SK-N-SH (cell line): ENCODE measurements at regions not wholly inside any gene's neighbourhood (a gene's known extent, or its start where the extent isn't known, plus 50 kb on each side); places are given as distances from the start of the nearest gene placed in this dataset.

Source experiments
- CTCF ChIA-PET: fragments of 300-600, 350-600 bp; formaldehyde crosslinking; extraction: SDS; loops from one replicate; lab custom pipeline; 2021; lab: Yijun Ruan, JAX
- POLR2A ChIA-PET: fragments of 350-600 bp; sonication (Branson Sonifier 250); formaldehyde crosslinking; extraction: SDS; loops from one replicate; lab custom pipeline; 2020; ENCODE audit warnings: antibody characterized with exemption, inconsistent platforms; lab: Yijun Ruan, JAX
- DNase-seq: peaks from one replicate; pipeline ENCODE4 v3.0.0; 2012
- H2AFZ ChIP-seq: fragments of 200-600 bp; sonication (generic); 2 replicates; pipeline ENCODE4 v1.8.1; 2016; ENCODE audit warnings: antibody characterized with exemption, mild to moderate bottlenecking, low read depth
- H3F3A ChIP-seq: fragments of 200-600 bp; sonication (generic); replicated peaks from 2 replicates; pipeline ENCODE3; 2016; ENCODE audit warnings: antibody characterized with exemption, mild to moderate bottlenecking; ENCODE audit not compliant: insufficient read depth
- H3K27ac ChIP-seq, 2 experiments: fragments of 200-500 bp in 1 of 2; fragments of 200-600 bp in 1 of 2; sonication (Bioruptor generic) in 1 of 2; sonication (generic), shearing (Covaris generic) in 1 of 2; 2 replicates each; pipeline versions ENCODE4 v1.5.1 to v1.6.1; 2014 to 2016; ENCODE audit warnings: low read depth in 2 of 2, inconsistent platforms in 1 of 2, low read length in 1 of 2, mild to moderate bottlenecking in 1 of 2, mixed read lengths in 1 of 2
- H3K27me3 ChIP-seq: fragments of 200-600 bp; sonication (generic), shearing (Covaris generic); 2 replicates; pipeline ENCODE4 v1.6.1; 2016; ENCODE audit warnings: mixed run types; ENCODE audit not compliant: insufficient read depth
- H3K36me3 ChIP-seq, 2 experiments: fragments of 200-500 bp in 1 of 2; fragments of 200-600 bp in 1 of 2; sonication (Bioruptor generic) in 1 of 2; sonication (generic) in 1 of 2; replicated peaks in 1 of 2; 2 replicates each; pipeline versions ENCODE3 to v1.5.1; 2014 to 2016; ENCODE audit warnings: low read length in 1 of 2, mild to moderate bottlenecking in 1 of 2; ENCODE audit not compliant: insufficient read depth in 2 of 2, control insufficient read depth in 1 of 2
- H3K4me1 ChIP-seq, 2 experiments: fragments of 200-500 bp in 1 of 2; fragments of 200-600 bp in 1 of 2; sonication (Bioruptor generic) in 1 of 2; sonication (generic), shearing (Covaris generic) in 1 of 2; 2 replicates each; pipeline versions ENCODE4 v1.5.1 to v1.6.1; 2014 to 2016; ENCODE audit warnings: low read depth in 1 of 2, low read length in 1 of 2, mixed run types in 1 of 2; ENCODE audit not compliant: insufficient read depth in 2 of 2, control insufficient read depth in 1 of 2
- H3K4me2 ChIP-seq: fragments of 200-600 bp; sonication (generic), shearing (Covaris generic); 2 replicates; pipeline ENCODE4 v1.6.1; 2017; ENCODE audit warnings: mixed run types
- H3K4me3 ChIP-seq, 2 experiments: fragments of 200-500 bp in 1 of 2; fragments of 200-600 bp in 1 of 2; sonication (Bioruptor generic) in 1 of 2; sonication (generic), shearing (Covaris generic) in 1 of 2; 2 replicates each; pipeline versions ENCODE4 v1.5.1 to v1.8.1; 2014 to 2016; ENCODE audit warnings: low read depth in 2 of 2, inconsistent platforms in 1 of 2, low read length in 1 of 2, mild to moderate bottlenecking in 1 of 2, mixed read lengths in 1 of 2, moderate library complexity in 1 of 2
- H3K79me2 ChIP-seq: fragments of 200-600 bp; sonication (generic); 2 replicates; pipeline ENCODE4 v1.8.1; 2017; ENCODE audit warnings: mild to moderate bottlenecking; ENCODE audit not compliant: insufficient read depth
- H3K9ac ChIP-seq: fragments of 200-600 bp; sonication (generic); 2 replicates; pipeline ENCODE4 v1.6.1; 2017; ENCODE audit warnings: mixed run types
- H3K9me2 ChIP-seq: fragments of 200-600 bp; sonication (generic); 2 replicates; pipeline ENCODE4 v1.6.1; 2017; ENCODE audit warnings: mixed run types
- H3K9me3 ChIP-seq: fragments of 200-600 bp; sonication (generic); 2 replicates; pipeline ENCODE4 v1.6.1; 2017; ENCODE audit warnings: mixed run types, mild to moderate bottlenecking, moderate library complexity
- H4K20me1 ChIP-seq: fragments of 200-600 bp; sonication (generic); 2 replicates; pipeline ENCODE4 v1.6.1; 2017; ENCODE audit warnings: mild to moderate bottlenecking, mixed run types; ENCODE audit not compliant: insufficient read depth
- EP300 ChIP-seq, 2 experiments: IDR thresholded peaks; 2 replicates each; pipeline versions ENCODE4 v1.4.0 to v1.6.1; 2012; ENCODE audit warnings: borderline replicate concordance in 1 of 2, low read depth in 1 of 2, low read length in 1 of 2
- EZH2phosphoT487 ChIP-seq: fragments of 200-600 bp; sonication (generic); IDR thresholded peaks from 2 replicates; pipeline ENCODE4 v1.6.1; 2017; ENCODE audit warnings: low read depth, mixed run types, mild to moderate bottlenecking, antibody characterized with exemption, moderate library complexity, borderline replicate concordance
- FOSL2 ChIP-seq: IDR thresholded peaks from 2 replicates; pipeline ENCODE4 v1.4.0; 2012; ENCODE audit warnings: low read depth, mild to moderate bottlenecking, moderate library complexity, borderline replicate concordance
- FOXJ3 ChIP-seq: sonication (generic); formaldehyde crosslinking; IDR thresholded peaks from 2 replicates; pipeline ENCODE4 v1.5.1; 2020; ENCODE audit warnings: mild to moderate bottlenecking, missing genetic modification reagents
- GATA2 ChIP-seq: sonication (generic); formaldehyde crosslinking; IDR thresholded peaks from 2 replicates; pipeline ENCODE4 v1.5.0; 2020; ENCODE audit warnings: mild to moderate bottlenecking, missing genetic modification reagents
- MAX ChIP-seq: IDR thresholded peaks from 2 replicates; pipeline ENCODE4 v1.4.0; 2012; ENCODE audit warnings: low read depth
- NFIC ChIP-seq: IDR thresholded peaks from 2 replicates; pipeline ENCODE4 v1.4.0; 2012; ENCODE audit warnings: borderline replicate concordance
- NRF1 ChIP-seq: IDR thresholded peaks from 2 replicates; pipeline ENCODE4 v1.6.1; 2012; ENCODE audit warnings: low read depth, mild to moderate bottlenecking, low read length
- POLR2AphosphoS5 ChIP-seq: IDR thresholded peaks from 2 replicates; pipeline ENCODE4 v1.6.1; 2012; ENCODE audit warnings: low read depth, low read length
- RCOR1 ChIP-seq: fragments of 150-350 bp; IDR thresholded peaks from 2 replicates; pipeline ENCODE4 v1.6.1; 2017; ENCODE audit warnings: antibody characterized with exemption, low read length
- RFX5 ChIP-seq: IDR thresholded peaks from 2 replicates; pipeline ENCODE4 v1.6.1; 2012; ENCODE audit warnings: mild to moderate bottlenecking, improper control_type of control experiment, low read length
- SIN3A ChIP-seq: IDR thresholded peaks from 2 replicates; pipeline ENCODE4 v1.6.1; 2012; ENCODE audit warnings: low read depth, mild to moderate bottlenecking, low read length, moderate library complexity, borderline replicate concordance
- TAF1 ChIP-seq: IDR thresholded peaks from 2 replicates; pipeline ENCODE4 v1.6.1; 2012; ENCODE audit warnings: low read depth, mild to moderate bottlenecking, low read length, moderate library complexity, borderline replicate concordance
- TCF12 ChIP-seq: IDR thresholded peaks from 2 replicates; pipeline ENCODE4 v1.4.0; 2012
- TEAD4 ChIP-seq: IDR thresholded peaks from 2 replicates; pipeline ENCODE4 v1.4.0; 2012; ENCODE audit warnings: mild to moderate bottlenecking, borderline replicate concordance; ENCODE audit not compliant: insufficient read depth
- YY1 ChIP-seq: IDR thresholded peaks from 2 replicates; pipeline ENCODE4 v1.4.0; 2012; ENCODE audit warnings: low read depth, mild to moderate bottlenecking
- ZBTB33 ChIP-seq: IDR thresholded peaks from 2 replicates; pipeline ENCODE4 v1.4.0; 2012; ENCODE audit warnings: low read depth, borderline replicate concordance
- WGBS: methylation state at CpG from one replicate; pipeline ENCODE4 v1.1.6; 2017; ENCODE audit warnings: low lambda C conversion rate; 5-methylcytosine and 5-hydroxymethylcytosine counted together
- TF ChIP-seq, protein P1 (sequence below): IDR thresholded peaks from 2 replicates; pipeline ENCODE4; 2012
- TF ChIP-seq, protein P2 (sequence below): fragments of 200-600 bp; sonication (generic); IDR thresholded peaks from 2 replicates; pipeline ENCODE4 v1.6.1; 2017; ENCODE audit warnings: antibody characterized with exemption, mild to moderate bottlenecking, moderate library complexity
- TF ChIP-seq, protein P3 (sequence below): IDR thresholded peaks from 2 replicates; pipeline ENCODE4 v1.6.1; 2012; ENCODE audit warnings: mild to moderate bottlenecking, low read depth, low read length, moderate library complexity

DNA sequence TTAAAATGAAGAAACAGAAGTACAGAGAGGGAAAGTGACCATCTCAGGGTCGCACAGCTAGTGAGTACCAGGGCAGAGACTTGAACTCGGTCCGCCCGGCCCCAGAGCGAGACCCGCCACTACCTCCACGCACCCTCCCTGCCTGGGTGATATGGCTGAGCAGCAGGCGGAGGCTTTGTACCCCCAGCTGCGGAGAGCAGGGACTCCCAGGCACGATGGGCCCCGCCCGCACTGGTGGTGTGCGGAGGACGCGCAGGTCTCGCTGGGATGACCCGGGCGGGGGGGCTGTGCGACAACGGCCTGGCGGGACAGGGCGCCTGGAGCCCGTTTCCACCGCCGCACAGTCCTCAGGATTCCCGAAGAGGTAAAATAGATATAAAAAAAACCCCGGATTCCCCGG lies 64.7 kb upstream of the LARP1 start (continued):
- TF ChIP-seq EZH2phosphoT487: no peak

DNA sequence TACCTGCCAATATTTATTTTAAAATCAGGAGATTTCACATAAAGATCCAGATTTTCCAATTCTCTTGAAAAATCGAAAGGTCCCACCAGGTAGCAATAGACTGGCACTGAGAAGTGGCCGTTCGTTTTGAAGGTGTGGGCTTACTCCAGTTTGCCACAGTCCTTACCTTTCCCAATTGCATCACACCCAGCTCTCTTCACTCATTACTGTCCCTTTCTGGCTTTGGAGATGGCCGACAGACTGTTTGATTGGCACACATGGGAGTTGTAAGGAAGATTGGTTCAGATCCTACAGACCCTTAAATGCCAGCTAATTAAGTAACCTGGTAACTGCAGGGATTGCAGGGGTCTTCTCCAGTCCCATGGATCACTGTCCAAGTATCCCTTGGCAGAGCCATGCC lies 68.7 kb upstream of the LARP1 start:
- POLR2A ChIA-PET: no interaction called here
- WGBS: 81% methylated on average over 4 of the region's 4 CpGs

More for the DNA sequence above, 68.7 kb upstream of the LARP1 start:
- H3K27me3 ChIP-seq: no peaks in the 10 kb centered on the region
- no peaks in the 10 kb centered on the region for H3K79me2 ChIP-seq
- no peak for TF ChIP-seq NRF1
- TF ChIP-seq FOSL2: no peak
- no peak for TF ChIP-seq TEAD4
- TF ChIP-seq, protein P1, sequence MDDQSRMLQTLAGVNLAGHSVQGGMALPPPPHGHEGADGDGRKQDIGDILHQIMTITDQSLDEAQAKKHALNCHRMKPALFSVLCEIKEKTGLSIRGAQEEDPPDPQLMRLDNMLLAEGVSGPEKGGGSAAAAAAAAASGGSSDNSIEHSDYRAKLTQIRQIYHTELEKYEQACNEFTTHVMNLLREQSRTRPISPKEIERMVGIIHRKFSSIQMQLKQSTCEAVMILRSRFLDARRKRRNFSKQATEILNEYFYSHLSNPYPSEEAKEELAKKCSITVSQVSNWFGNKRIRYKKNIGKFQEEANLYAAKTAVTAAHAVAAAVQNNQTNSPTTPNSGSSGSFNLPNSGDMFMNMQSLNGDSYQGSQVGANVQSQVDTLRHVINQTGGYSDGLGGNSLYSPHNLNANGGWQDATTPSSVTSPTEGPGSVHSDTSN: no peak
- no peak for TF ChIP-seq NFIC
- TF ChIP-seq TAF1: no peak
- no peak for TF ChIP-seq EP300 (IDR thresholded peaks at IDR 0.05; ENCODE audit: borderline replicate concordance in 1 of 2, low read depth in 1 of 2, low read length in 1 of 2)
- TF ChIP-seq SIN3A: no peak
- no peak for TF ChIP-seq MAX
- TF ChIP-seq YY1: no peak
- TF ChIP-seq, protein P2, sequence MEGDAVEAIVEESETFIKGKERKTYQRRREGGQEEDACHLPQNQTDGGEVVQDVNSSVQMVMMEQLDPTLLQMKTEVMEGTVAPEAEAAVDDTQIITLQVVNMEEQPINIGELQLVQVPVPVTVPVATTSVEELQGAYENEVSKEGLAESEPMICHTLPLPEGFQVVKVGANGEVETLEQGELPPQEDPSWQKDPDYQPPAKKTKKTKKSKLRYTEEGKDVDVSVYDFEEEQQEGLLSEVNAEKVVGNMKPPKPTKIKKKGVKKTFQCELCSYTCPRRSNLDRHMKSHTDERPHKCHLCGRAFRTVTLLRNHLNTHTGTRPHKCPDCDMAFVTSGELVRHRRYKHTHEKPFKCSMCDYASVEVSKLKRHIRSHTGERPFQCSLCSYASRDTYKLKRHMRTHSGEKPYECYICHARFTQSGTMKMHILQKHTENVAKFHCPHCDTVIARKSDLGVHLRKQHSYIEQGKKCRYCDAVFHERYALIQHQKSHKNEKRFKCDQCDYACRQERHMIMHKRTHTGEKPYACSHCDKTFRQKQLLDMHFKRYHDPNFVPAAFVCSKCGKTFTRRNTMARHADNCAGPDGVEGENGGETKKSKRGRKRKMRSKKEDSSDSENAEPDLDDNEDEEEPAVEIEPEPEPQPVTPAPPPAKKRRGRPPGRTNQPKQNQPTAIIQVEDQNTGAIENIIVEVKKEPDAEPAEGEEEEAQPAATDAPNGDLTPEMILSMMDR: no peak
- TF ChIP-seq TCF12: no peak
- TF ChIP-seq FOXJ3 (CRISPR knock-in tag): no peak
- TF ChIP-seq, protein P3, sequence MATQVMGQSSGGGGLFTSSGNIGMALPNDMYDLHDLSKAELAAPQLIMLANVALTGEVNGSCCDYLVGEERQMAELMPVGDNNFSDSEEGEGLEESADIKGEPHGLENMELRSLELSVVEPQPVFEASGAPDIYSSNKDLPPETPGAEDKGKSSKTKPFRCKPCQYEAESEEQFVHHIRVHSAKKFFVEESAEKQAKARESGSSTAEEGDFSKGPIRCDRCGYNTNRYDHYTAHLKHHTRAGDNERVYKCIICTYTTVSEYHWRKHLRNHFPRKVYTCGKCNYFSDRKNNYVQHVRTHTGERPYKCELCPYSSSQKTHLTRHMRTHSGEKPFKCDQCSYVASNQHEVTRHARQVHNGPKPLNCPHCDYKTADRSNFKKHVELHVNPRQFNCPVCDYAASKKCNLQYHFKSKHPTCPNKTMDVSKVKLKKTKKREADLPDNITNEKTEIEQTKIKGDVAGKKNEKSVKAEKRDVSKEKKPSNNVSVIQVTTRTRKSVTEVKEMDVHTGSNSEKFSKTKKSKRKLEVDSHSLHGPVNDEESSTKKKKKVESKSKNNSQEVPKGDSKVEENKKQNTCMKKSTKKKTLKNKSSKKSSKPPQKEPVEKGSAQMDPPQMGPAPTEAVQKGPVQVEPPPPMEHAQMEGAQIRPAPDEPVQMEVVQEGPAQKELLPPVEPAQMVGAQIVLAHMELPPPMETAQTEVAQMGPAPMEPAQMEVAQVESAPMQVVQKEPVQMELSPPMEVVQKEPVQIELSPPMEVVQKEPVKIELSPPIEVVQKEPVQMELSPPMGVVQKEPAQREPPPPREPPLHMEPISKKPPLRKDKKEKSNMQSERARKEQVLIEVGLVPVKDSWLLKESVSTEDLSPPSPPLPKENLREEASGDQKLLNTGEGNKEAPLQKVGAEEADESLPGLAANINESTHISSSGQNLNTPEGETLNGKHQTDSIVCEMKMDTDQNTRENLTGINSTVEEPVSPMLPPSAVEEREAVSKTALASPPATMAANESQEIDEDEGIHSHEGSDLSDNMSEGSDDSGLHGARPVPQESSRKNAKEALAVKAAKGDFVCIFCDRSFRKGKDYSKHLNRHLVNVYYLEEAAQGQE: no peak
- TF ChIP-seq ZBTB33: no peak
- TF ChIP-seq RCOR1: no peak
- TF ChIP-seq POLR2AphosphoS5: no peak
- no peak for TF ChIP-seq GATA2 (CRISPR knock-in tag)
- TF ChIP-seq RFX5: no peak
- DNase-seq: no peak
- H3K4me1 ChIP-seq: peaks cover 0 to 3% of the 10 kb centered on the region in 2 experiments; a peak in 2 of 4 replicates
- no peak overlapping the region for H3K4me3 ChIP-seq
- no peaks in the 10 kb centered on the region for H3K9me2 ChIP-seq
- H4K20me1 ChIP-seq: no peaks in the 10 kb centered on the region
- no peak overlapping the region for H3K27ac ChIP-seq
- H3F3A ChIP-seq: no peaks in the 10 kb centered on the region
- no peak overlapping the region for H3K4me2 ChIP-seq
- H3K9me3 ChIP-seq: peaks cover 5% of the 10 kb centered on the region; the same call in 1 of the 2 replicates
- H2AFZ ChIP-seq: no peak overlapping the region
- CTCF ChIA-PET: interaction anchor here (0.6 to 1.3 kb wide), 2 partner anchors 7 to 22 kb away, joined by 3 read pairs; no protein-coding TSS in a partner anchor
- H3K9ac ChIP-seq: no peak overlapping the region
- no peaks in the 10 kb centered on the region for H3K36me3 ChIP-seq
